ENCODE measurements at regions not wholly inside any gene's neighbourhood (a gene's known extent, or its start where the extent isn't known, plus 50 kb on each side); places are given as distances from the start of the nearest gene placed in this dataset.

DNA sequence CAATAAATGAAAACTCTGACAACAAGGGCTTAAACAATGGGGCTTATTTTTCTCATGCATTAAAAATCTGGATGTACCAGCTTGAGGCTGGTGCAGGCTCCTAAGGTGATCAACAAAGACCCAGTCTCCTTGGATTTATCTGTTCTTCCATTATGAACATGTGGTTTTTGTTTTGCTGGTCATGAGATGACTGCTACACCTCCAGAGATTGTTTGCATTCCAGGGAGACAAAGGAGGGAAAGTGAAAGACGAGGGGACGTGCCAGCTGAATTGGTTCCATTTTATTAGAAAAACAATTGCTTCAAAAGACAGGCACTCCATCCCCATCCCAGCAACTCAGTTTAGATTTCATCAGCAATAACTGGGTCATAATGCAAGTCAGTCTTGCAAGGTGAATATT lies 90.9 kb upstream of the KCNK1 start:
- no peak for DNase-seq

DNA sequence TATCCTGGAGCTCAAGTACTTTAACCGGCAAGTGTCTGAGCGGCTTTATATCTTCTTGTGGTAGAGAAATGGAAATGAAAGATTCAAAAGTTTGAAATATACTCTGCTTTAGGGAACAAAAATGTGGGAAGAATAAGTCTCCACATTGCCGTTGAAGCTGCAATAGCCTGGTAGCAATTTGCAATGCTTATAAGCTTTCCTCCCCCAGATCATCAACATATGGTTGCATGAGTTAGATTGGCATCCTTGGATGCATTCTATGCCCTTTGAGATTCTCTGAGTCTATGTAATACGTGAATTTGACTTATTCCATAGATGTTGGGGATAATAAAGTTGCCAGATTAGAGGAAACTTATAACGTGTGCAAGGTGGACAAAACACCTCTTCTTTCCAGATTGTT lies 86.1 kb upstream of the KCNK1 start:
- no peak for DNase-seq

DNA sequence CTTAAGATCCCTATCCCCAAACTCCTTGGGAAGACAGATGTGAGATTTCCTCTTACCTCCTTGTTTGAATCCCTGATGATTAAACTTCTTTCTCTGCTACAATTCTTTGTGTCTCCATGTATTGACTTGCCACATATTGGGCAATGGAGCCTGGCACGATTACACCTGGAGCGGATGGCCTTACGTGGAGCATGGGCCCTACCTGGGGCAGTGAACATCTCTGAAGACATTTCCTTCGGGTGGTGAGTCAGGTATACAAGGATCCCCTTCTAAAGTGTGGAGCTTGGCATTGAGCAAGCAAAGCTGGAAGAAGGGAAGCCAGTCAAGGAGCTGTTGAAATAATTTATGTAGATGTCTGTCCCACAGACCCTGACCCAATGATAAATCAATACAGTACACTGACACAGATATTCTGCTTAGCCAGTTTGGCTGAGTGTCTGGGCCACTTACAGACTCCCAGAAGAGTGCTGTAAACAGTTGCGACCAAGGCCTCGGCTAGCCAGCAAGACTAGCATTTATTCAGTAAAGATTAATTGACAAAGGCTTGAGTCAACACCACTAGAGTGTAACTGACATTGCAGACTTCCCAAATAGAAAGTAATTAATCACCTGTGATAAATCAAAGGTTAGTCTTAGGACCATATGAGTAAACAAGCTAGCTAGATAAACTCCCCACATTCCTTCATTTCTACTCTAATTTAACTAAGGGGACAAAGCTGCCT lies 83.1 kb upstream of the KCNK1 start:
- no peak for DNase-seq

DNA sequence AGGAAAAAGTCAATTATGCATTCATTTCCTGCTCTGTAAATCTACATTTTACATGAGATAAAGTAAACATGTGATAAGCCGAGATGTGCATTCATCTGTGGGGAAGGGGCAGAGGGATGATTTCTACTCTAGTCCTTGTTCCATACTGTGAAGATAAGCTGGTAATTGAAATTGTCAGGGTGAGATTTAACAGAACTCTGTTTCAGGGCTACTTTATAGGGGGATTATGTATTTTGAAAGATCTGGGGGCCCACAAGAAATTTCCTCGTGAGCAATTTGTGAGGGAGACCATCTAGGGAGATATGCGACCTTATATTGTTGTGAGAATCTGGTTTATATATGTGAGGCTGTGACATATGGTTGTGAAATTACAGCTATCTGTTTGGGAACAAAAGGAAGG lies 73.1 kb upstream of the KCNK1 start:
- no peak for DNase-seq

DNA sequence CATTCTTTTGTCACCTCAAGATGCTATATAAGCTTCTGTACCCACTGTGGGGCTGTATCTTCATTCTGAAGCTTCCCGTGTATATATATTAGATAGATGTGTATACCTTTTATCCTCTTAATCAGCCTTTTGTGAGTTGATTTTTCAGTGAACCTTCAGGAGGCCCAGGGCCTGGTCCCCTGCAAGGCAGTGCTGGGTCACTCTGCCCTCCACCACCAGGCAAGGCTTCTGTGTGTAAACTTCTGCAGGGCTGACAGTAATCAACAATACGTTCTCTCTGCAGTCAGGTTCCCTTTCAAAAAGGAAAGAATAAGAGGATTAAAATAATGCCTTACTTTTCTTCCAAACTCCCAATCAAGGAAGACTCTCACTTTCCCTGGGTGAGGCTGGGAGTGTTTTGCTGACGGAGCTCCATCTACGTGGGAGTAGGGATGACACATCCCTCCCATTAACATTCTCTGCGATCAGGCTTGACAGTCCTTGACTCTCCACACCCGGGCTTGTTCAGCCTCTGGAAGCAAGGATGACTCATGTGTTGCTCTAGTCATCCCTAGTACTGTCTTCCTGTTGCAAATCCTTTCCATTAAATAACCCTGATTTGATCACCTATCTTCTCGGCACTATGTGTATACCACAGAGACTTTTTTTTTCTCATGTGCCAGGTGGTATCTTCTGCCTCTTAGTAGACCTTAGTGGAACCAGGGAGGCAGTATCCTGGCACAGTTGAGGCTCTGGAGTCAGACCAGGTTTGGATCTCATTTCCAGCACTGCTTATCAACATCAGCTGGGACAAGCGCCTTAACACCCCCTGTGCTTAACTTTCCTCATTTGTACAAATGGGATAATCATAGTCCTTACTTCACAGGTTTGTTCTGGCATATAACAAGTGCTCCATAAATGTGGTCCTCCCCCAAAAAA lies 70.3 kb upstream of the KCNK1 start:
- no peak for DNase-seq

DNA sequence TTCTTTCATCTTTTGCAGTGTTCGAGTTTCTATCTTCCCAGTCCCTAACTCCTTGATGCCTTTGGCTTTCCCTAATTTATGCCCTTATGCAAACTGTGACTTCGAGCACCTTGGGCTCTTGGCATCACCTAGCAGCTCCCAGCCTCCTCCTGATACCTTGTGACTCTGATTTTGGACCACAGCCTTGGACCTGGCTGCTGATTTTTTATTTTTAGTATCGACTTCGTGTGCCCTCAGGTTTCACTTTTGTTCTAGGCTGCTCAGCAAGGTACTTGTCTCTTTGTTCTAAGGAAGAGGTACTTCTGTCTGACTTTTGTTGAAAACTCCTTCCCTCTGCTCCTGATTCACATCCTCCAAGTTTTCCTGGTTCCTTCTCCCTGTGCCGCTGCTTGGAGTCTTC lies 69.6 kb upstream of the KCNK1 start:
- DNase-seq = no peak

DNA sequence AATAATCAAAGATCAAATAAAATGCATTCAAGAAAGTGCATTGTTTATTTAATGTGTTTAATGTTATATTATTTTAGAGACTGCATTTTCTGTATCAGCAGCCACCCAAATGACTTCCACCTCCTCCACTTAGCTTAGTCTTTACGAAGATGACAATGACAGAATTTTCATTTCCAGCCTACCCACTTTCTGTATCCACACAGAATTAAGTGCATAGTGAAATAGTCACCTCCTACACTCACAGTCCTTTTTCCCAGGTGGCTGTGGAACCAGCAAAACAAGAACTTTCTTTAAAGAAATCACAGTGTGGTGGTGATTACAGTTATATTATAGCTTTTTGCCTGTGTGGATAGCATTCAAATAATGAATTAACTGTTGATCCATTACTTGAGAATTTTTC lies 66.2 kb upstream of the KCNK1 start:
- no peak for DNase-seq

DNA sequence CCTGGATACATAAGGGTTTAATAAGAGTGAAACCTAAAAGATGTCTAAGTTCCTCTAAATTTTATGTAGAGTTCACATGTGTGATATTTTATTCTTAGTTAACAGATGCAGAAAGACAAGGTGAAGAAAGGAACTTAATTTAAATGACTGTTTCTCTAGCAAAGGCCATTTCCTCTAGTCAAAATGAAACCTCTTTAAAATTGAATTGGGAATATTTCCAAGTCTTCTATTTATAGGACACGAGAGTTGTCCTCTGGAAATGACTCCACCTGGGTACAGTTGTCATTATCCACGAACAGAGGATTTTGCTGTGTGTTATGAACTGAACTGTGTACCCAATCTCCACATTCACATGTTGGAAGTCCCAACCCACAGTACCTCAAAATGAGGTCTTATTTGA lies 64.5 kb upstream of the KCNK1 start:
- no peak for DNase-seq

DNA sequence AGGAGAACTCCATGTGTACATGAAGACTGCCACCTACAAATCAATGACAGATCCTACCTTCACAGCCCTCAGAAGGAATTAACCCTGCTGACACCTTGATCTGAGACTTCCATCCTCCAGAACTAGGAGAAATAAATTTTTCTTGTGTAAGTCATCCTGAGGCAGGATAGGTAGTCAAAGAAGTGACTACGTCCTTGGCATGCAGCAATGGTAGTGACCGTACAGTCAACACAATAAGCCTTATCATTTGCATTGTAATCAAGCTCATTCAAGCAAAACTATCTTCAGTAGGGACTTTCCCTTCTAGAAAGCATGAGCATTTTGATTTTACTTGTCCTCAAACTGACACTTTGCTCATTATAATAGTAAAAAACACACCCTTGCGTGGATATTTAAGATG lies 64.0 kb upstream of the KCNK1 start:
- DNase-seq = no peak

DNA sequence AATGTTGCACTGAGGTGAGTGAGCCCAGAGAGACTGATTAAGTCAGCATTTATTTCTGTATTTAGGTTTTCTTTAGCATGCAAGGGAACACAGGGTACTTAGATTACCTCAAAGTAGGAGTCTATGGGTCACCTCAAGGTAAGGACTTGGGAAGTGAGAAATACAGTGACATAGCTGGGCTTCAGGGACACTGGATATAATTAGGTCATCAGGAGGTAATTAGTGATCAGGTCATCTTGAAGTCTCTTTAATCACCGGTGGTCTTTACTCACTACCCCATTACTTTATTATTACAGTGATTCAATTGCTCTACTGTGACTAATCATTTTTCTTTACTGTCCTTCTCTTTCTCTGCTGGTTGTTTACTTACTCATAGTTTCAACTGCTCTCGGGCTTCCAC lies 59.9 kb upstream of the KCNK1 start:
- no peak for DNase-seq

DNA sequence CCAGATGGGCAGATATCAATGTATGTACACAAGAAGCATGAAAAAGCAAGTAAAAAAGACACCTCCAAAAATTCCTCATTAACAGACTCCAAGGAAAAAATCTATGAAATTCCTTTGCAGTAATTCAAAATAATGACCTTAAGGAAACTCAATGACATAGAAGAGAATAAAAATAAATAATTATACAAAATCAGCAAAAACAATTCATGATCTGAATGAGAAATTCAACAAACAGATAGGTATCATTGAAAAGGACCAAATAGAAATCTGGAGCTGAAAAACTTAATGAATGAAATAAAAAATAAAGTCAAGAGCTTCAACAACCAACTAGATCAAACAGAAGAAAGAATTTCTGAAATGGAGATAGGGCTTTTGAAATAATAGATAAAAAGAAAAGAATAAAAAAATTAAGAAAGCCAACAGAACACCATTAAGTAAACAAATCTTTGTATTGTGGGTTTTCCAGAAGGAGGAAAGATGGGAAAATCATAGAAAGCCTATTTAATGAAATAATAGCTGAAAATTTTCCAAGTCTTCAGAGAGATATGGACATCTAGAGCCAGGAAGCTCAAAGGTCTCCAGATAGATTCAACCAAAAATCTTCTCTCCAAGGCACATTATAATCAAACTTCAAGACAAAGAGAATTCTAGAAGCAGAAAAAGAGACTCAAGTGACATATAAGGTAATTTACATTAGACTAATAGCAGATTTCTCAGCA lies 52.0 kb upstream of the KCNK1 start:
- DNase-seq = no peak
